Upper lobe of left lung (tissue), 4 donors: ENCODE measurements at regions not wholly inside any gene's neighbourhood (a gene's known extent, or its start where the extent isn't known, plus 50 kb on each side); places are given as distances from the start of the nearest gene placed in this dataset.

Experiments
- CTCF ChIP-seq, 6 experiments: fragments of 450-650 bp in 4 of 6; fragments of 200-600 bp in 2 of 6; sonication (generic) in 2 of 6; IDR thresholded peaks; one replicate each; pipeline ENCODE4 v1.5.1; 2016 to 2019; ENCODE audit warnings: antibody characterized with exemption in 6 of 6
- POLR2A ChIP-seq, 4 donors: fragments of 450-650 bp; IDR thresholded peaks; one replicate each; pipeline ENCODE4 v1.5.1; 2016 to 2017; ENCODE audit warnings: antibody characterized with exemption in 4 of 4, mild to moderate bottlenecking in 2 of 4
- POLR2AphosphoS5 ChIP-seq, 2 donors: sonication (generic); formaldehyde crosslinking; IDR thresholded peaks; one replicate each; pipeline ENCODE4 v1.5.1; 2017; ENCODE audit warnings: antibody characterized with exemption in 2 of 2

GRCh38 chr20:6908673-6909072, 141.2 kb downstream of the BMP2 start:
- TF ChIP-seq POLR2A (IDR thresholded peaks at IDR 0.05) (no peak), CTCF (IDR thresholded peaks at IDR 0.05) (no peak), POLR2AphosphoS5 (IDR thresholded peaks at IDR 0.05) (no peak)
